ENCODE measurements at regions not wholly inside any gene's neighbourhood (a gene's known extent, or its start where the extent isn't known, plus 50 kb on each side); places are given as distances from the start of the nearest gene placed in this dataset.

DNA sequence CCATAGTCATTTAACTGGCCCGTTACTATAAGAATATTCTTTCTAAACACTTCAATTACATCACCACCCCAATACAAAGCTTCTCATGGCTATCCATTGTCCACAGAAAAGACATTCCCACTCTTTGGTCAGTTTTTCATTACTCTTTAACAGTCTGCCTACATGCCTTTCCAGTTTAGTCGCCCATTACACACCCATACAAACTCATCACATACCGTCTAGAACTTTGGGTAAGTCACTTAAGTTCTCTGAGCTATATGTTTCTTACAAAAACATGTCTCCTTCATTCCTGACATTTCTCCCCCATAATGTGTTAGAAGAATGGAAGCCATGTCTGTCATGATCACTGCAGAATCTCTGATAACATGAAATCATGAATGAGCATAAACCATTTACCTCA lies 108.2 kb upstream of the STK17B start:
- Histone ChIP-seq H3K36me3 (replicated peaks; ENCODE audit: control insufficient read depth, insufficient read depth, low read length) (no peaks in the 10 kb centered on the region), H3K27me3 (ENCODE audit: control insufficient read depth, insufficient read depth, low read length) (no peaks in the 10 kb centered on the region), H3K4me3 (ENCODE audit: insufficient read depth, low read depth, low read length) (no peak overlapping the region)
- DNase-seq = no peak

DNA sequence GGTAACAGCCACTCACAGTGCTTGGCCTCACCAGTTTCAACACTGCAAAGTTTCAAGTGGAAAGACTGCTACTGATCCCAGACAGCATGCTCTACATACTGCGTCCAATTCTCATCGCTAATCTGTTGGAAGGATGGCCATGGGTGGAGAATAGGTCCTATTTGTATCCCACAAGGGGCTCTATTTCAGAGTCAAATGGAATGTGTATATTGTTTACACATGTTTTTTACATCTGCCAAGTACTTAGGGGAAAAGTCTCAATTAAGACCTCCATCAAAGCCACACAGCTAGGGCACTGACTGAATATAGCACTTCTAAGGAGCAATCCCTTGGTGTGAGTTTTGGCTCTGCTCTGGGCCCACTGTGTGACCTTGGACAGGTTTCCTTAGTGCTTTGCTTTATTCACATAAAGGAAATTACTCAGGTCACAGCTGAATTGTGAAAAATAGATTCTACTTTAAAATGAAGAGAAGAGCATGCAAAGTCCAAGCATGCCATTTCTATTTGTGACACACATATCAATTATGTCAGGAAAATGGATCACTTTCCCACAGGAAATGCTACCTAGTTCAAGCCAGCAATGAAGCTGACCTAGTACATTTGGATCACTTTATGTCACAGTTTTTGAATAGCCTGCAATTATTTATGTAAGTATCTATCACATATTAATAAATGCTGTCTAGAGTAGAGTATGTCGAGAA lies 112.9 kb upstream of the STK17B start:
- Histone ChIP-seq H3K36me3 (replicated peaks; ENCODE audit: control insufficient read depth, insufficient read depth, low read length) (no peaks in the 10 kb centered on the region), H3K4me3 (ENCODE audit: insufficient read depth, low read depth, low read length) (no peak overlapping the region), H3K27me3 (ENCODE audit: control insufficient read depth, insufficient read depth, low read length) (no peaks in the 10 kb centered on the region)
- no peak for DNase-seq

- H3K4me3 ChIP-seq (ENCODE audit: insufficient read depth, low read depth, low read length) = no peak overlapping the region
- no peaks in the 10 kb centered on the region for H3K27me3 ChIP-seq (ENCODE audit: control insufficient read depth, insufficient read depth, low read length)
- no peak for DNase-seq
- H3K36me3 ChIP-seq (replicated peaks; ENCODE audit: control insufficient read depth, insufficient read depth, low read length) = no peaks in the 10 kb centered on the region
These were observed 113.6 kb upstream of the STK17B start for GRCh38 chr2:196284866-196285557.

GRCh38 chr2:196286821-196287220 lies 115.4 kb upstream of the STK17B start:
- Histone ChIP-seq H3K4me3 (ENCODE audit: insufficient read depth, low read depth, low read length) (no peak overlapping the region), H3K27me3 (ENCODE audit: control insufficient read depth, insufficient read depth, low read length) (no peaks in the 10 kb centered on the region), H3K36me3 (replicated peaks; ENCODE audit: control insufficient read depth, insufficient read depth, low read length) (no peaks in the 10 kb centered on the region)
- no peak for DNase-seq

DNA sequence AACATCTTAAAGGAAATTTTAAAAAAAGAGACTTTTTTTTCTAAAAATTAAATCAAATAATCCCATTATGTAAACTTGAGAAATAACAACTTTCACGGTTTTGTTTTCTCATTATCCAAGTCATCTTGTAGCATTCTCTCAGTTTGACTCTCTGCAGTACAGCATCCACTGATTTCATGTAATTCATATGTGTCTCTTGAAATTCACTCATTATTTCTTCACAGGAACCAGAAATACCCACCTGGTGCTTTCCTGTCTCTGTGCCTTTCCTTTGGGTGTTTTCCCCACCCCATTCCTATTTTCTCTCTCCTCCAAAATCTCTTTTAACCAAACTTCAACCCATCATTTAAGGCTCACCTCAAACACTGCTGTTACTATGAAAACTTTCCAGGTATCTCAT lies 116.1 kb upstream of the STK17B start:
- no peaks in the 10 kb centered on the region for H3K27me3 ChIP-seq (ENCODE audit: control insufficient read depth, insufficient read depth, low read length)
- no peaks in the 10 kb centered on the region for H3K36me3 ChIP-seq (replicated peaks; ENCODE audit: control insufficient read depth, insufficient read depth, low read length)
- no peak overlapping the region for H3K4me3 ChIP-seq (ENCODE audit: insufficient read depth, low read depth, low read length)
- no peak for DNase-seq

GRCh38 chr2:196288006-196288538 lies 116.7 kb upstream of the STK17B start:
- H3K36me3 ChIP-seq (replicated peaks; ENCODE audit: control insufficient read depth, insufficient read depth, low read length) = no peaks in the 10 kb centered on the region
- H3K4me3 ChIP-seq (ENCODE audit: insufficient read depth, low read depth, low read length) = no peak overlapping the region
- H3K27me3 ChIP-seq (ENCODE audit: control insufficient read depth, insufficient read depth, low read length) = no peaks in the 10 kb centered on the region
- DNase-seq = no peak

DNA sequence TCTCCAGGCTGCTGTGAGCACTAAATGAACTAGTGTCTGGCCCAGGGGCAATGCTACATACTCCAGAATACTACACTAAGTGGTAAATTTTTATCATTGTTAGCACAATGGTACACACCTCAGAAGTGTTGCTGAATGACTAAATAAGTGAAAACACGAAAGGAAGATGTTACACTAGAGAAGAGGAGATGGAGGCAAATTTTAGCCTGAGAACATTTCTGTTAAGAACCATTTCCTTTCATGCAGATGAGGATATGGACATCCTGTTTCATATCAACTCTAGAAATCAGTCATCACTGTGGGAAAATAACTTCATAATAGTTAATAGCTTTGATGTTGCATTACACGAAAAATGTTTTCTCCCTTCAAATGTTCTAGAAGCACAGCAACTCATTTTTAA lies 117.6 kb upstream of the STK17B start:
- Histone ChIP-seq H3K27me3 (ENCODE audit: control insufficient read depth, insufficient read depth, low read length) (no peaks in the 10 kb centered on the region), H3K4me3 (ENCODE audit: insufficient read depth, low read depth, low read length) (no peak overlapping the region), H3K36me3 (replicated peaks; ENCODE audit: control insufficient read depth, insufficient read depth, low read length) (no peaks in the 10 kb centered on the region)
- no peak for DNase-seq

- DNase-seq = no peak
- Histone ChIP-seq H3K27me3 (ENCODE audit: control insufficient read depth, insufficient read depth, low read length) (no peaks in the 10 kb centered on the region), H3K4me3 (ENCODE audit: insufficient read depth, low read depth, low read length) (no peak overlapping the region), H3K36me3 (replicated peaks; ENCODE audit: control insufficient read depth, insufficient read depth, low read length) (no peaks in the 10 kb centered on the region)
These were observed 118.8 kb upstream of the STK17B start for GRCh38 chr2:196290136-196290535.

GRCh38 chr2:196290569-196290968 lies 119.2 kb upstream of the STK17B start:
- DNase-seq = no peak
- Histone ChIP-seq H3K27me3 (ENCODE audit: control insufficient read depth, insufficient read depth, low read length) (no peaks in the 10 kb centered on the region), H3K4me3 (ENCODE audit: insufficient read depth, low read depth, low read length) (no peak overlapping the region), H3K36me3 (replicated peaks; ENCODE audit: control insufficient read depth, insufficient read depth, low read length) (no peaks in the 10 kb centered on the region)

DNA sequence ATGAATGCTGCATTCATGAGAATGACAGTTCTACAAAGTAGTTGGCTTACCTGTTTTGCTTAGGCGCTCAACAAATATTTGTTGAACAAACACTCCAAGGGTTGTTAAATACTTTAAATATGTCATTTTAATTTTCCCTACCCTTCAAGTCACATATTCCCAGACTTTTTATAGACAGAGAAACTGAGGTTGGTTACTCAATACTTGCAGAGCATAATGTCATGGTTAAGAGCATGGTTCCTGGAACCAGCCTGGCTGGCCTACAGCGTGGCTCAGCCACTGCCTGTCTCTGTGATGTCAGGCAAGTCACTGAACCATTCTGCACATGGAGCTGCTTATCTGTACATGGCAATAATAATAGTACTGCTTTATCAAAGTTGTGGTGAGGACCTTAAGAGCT lies 120.0 kb upstream of the STK17B start:
- no peak for DNase-seq
- H3K36me3 ChIP-seq (replicated peaks; ENCODE audit: control insufficient read depth, insufficient read depth, low read length) = no peaks in the 10 kb centered on the region
- no peaks in the 10 kb centered on the region for H3K27me3 ChIP-seq (ENCODE audit: control insufficient read depth, insufficient read depth, low read length)
- H3K4me3 ChIP-seq (ENCODE audit: insufficient read depth, low read depth, low read length) = no peak overlapping the region

- no peaks in the 10 kb centered on the region for H3K36me3 ChIP-seq (replicated peaks; ENCODE audit: control insufficient read depth, insufficient read depth, low read length)
- no peaks in the 10 kb centered on the region for H3K27me3 ChIP-seq (ENCODE audit: control insufficient read depth, insufficient read depth, low read length)
- no peak overlapping the region for H3K4me3 ChIP-seq (ENCODE audit: insufficient read depth, low read depth, low read length)
- DNase-seq = no peak
These were observed 120.8 kb upstream of the STK17B start for GRCh38 chr2:196291873-196292800.

- Histone ChIP-seq H3K36me3 (replicated peaks; ENCODE audit: control insufficient read depth, insufficient read depth, low read length) (no peaks in the 10 kb centered on the region), H3K4me3 (ENCODE audit: insufficient read depth, low read depth, low read length) (no peak overlapping the region), H3K27me3 (ENCODE audit: control insufficient read depth, insufficient read depth, low read length) (no peaks in the 10 kb centered on the region)
- DNase-seq = no peak
These were observed 122.6 kb upstream of the STK17B start for GRCh38 chr2:196293751-196294515.

- no peak for DNase-seq
- H3K36me3 ChIP-seq (replicated peaks; ENCODE audit: control insufficient read depth, insufficient read depth, low read length) = no peaks in the 10 kb centered on the region
- no peaks in the 10 kb centered on the region for H3K27me3 ChIP-seq (ENCODE audit: control insufficient read depth, insufficient read depth, low read length)
- H3K4me3 ChIP-seq (ENCODE audit: insufficient read depth, low read depth, low read length) = no peak overlapping the region
These were observed 123.1 kb upstream of the STK17B start for GRCh38 chr2:196294516-196294909.

DNA sequence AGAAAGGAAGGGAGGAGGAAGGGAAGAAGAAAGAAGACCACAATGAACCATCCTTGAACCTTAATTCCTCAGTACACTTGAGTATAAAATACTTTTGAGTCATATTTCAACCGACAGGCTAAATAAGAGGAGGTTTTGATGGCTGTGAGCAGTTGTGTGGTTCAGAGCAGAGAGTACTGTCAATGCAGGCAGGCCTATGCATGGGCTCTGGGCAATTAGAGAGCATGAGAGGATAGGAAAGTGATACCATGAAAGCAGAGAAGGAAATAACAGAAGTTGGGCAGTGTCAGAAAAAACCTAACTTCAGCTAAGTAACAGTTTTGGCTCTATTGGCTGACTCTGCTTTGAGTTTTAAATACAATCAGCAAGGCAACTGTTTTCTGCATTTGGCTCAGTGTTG lies 123.6 kb upstream of the STK17B start:
- DNase-seq = no peak
- H3K4me3 ChIP-seq (ENCODE audit: insufficient read depth, low read depth, low read length) = no peak overlapping the region
- no peaks in the 10 kb centered on the region for H3K36me3 ChIP-seq (replicated peaks; ENCODE audit: control insufficient read depth, insufficient read depth, low read length)
- H3K27me3 ChIP-seq (ENCODE audit: control insufficient read depth, insufficient read depth, low read length) = no peaks in the 10 kb centered on the region
